H9 (cell line): ENCODE measurements at regions not wholly inside any gene's neighbourhood (a gene's known extent, or its start where the extent isn't known, plus 50 kb on each side); places are given as distances from the start of the nearest gene placed in this dataset.

Experiments
- DNase-seq: peaks from one replicate; pipeline ENCODE4 v3.0.0-alpha.2; 2017
- H2AFZ ChIP-seq: one replicate; pipeline ENCODE4 v1.6.1; 2013; ENCODE audit warnings: mild to moderate bottlenecking, low read length, control low read depth, moderate library complexity
- H2AK5ac ChIP-seq: 2 replicates; pipeline ENCODE4 v1.6.1; 2013; ENCODE audit warnings: low read length, control low read depth, mixed read lengths; ENCODE audit not compliant: insufficient read length
- H2BK120ac ChIP-seq: one replicate; pipeline ENCODE4 v1.6.1; 2013; ENCODE audit warnings: low read depth, mild to moderate bottlenecking, low read length, control low read depth, inconsistent platforms; ENCODE audit not compliant: poor library complexity, severe bottlenecking
- H2BK12ac ChIP-seq: 2 replicates; pipeline ENCODE4 v1.6.1; 2013; ENCODE audit warnings: low read length, control low read depth, mixed read lengths, low read depth; ENCODE audit not compliant: insufficient read length
- H2BK15ac ChIP-seq: 2 replicates; pipeline ENCODE4 v1.6.1; 2013; ENCODE audit warnings: low read depth, low read length, control low read depth
- H2BK20ac ChIP-seq: one replicate; pipeline ENCODE4 v1.6.1; 2013; ENCODE audit warnings: low read depth, mild to moderate bottlenecking, low read length, control low read depth, inconsistent platforms; ENCODE audit not compliant: poor library complexity, severe bottlenecking
- H2BK5ac ChIP-seq: 2 replicates; pipeline ENCODE4 v1.6.1; 2013; ENCODE audit warnings: low read length, control low read depth, mixed read lengths; ENCODE audit not compliant: insufficient read length
- H3K14ac ChIP-seq: 2 replicates; pipeline ENCODE4 v1.6.1; 2013; ENCODE audit warnings: low read length, control low read depth; ENCODE audit not compliant: insufficient read depth
- H3K18ac ChIP-seq: 2 replicates; pipeline ENCODE4 v1.6.1; 2013; ENCODE audit warnings: low read depth, mild to moderate bottlenecking, mixed read lengths, low read length, control low read depth; ENCODE audit not compliant: insufficient read length
- H3K23ac ChIP-seq: 2 replicates; pipeline ENCODE4 v1.6.1; 2013; ENCODE audit warnings: low read length, control low read depth, mixed read lengths, low read depth; ENCODE audit not compliant: insufficient read length
- H3K23me2 ChIP-seq: 2 replicates; pipeline ENCODE4 v1.6.1; 2013; ENCODE audit warnings: low read depth, mild to moderate bottlenecking, mixed read lengths, low read length, control low read depth; ENCODE audit not compliant: insufficient read length, poor library complexity, severe bottlenecking
- H3K27ac ChIP-seq: 2 replicates; pipeline ENCODE4 v1.5.1; 2013; ENCODE audit warnings: low read length, control low read depth, mixed read lengths, low read depth; ENCODE audit not compliant: insufficient read length
- H3K27me3 ChIP-seq: 2 replicates; pipeline ENCODE4 v1.6.1; 2013; ENCODE audit warnings: low read length, control low read depth, inconsistent platforms; ENCODE audit not compliant: insufficient read depth
- H3K4ac ChIP-seq: 2 replicates; pipeline ENCODE4 v1.6.1; 2013; ENCODE audit warnings: low read depth, mild to moderate bottlenecking, control low read depth, inconsistent platforms, low read length, moderate library complexity
- H3K4me1 ChIP-seq: 2 replicates; pipeline ENCODE4 v1.6.1; 2013; ENCODE audit warnings: low read length, control low read depth, inconsistent platforms; ENCODE audit not compliant: insufficient read depth
- H3K4me2 ChIP-seq: 2 replicates; pipeline ENCODE4 v1.6.1; 2013; ENCODE audit warnings: low read length, control low read depth, mixed read lengths; ENCODE audit not compliant: insufficient read length, insufficient read depth
- H3K56ac ChIP-seq: 2 replicates; pipeline ENCODE4 v1.6.1; 2013; ENCODE audit warnings: low read depth, mild to moderate bottlenecking, mixed read lengths, low read length, control low read depth; ENCODE audit not compliant: insufficient read length
- H3K79me1 ChIP-seq: 2 replicates; pipeline ENCODE4 v1.6.1; 2013; ENCODE audit warnings: low read depth, mild to moderate bottlenecking, moderate library complexity, low read length, control low read depth, inconsistent platforms; ENCODE audit not compliant: insufficient read depth, poor library complexity, severe bottlenecking
- H3K79me2 ChIP-seq: 2 replicates; pipeline ENCODE4 v1.6.1; 2013; ENCODE audit warnings: low read length, control low read depth, inconsistent platforms; ENCODE audit not compliant: insufficient read depth
- H3K9ac ChIP-seq: 2 replicates; pipeline ENCODE4 v1.6.1; 2013; ENCODE audit warnings: low read length, control low read depth, mixed read lengths; ENCODE audit not compliant: insufficient read length; ENCODE audit errors: extremely low read depth
- H3K9me3 ChIP-seq: one replicate; pipeline ENCODE4 v1.6.1; 2013; ENCODE audit warnings: low read depth, low read length, inconsistent platforms; ENCODE audit not compliant: control insufficient read depth
- H3T11ph ChIP-seq: one replicate; pipeline ENCODE4 v1.6.1; 2013; ENCODE audit warnings: mild to moderate bottlenecking, low read length, control low read depth, inconsistent platforms
- H4K20me1 ChIP-seq: one replicate; pipeline ENCODE4 v1.6.1; 2013; ENCODE audit not compliant: control insufficient read depth, insufficient read length, insufficient read depth
- H4K5ac ChIP-seq: 2 replicates; pipeline ENCODE4 v1.6.1; 2013; ENCODE audit warnings: low read depth, mild to moderate bottlenecking, mixed read lengths, low read length, control low read depth; ENCODE audit not compliant: insufficient read length
- H4K8ac ChIP-seq: replicated peaks from 2 replicates; pipeline ENCODE4 v1.6.1; 2013; ENCODE audit warnings: low read length, control low read depth, mixed read lengths, low read depth; ENCODE audit not compliant: insufficient read length
- H4K91ac ChIP-seq: 2 replicates; pipeline ENCODE4 v1.6.1; 2013; ENCODE audit warnings: low read depth, mild to moderate bottlenecking, moderate library complexity, mixed read lengths, low read length, control low read depth; ENCODE audit not compliant: insufficient read length
- H3K27ac Mint-ChIP-seq, 3 experiments: 2 replicates in 2 of 3; 3 replicates in 1 of 3; pipeline ENCODE4 v1.8.0; 2020 to 2021; ENCODE audit warnings: mixed read lengths in 3 of 3, mild to moderate bottlenecking in 1 of 3, moderate library complexity in 1 of 3
- H3K27me3 Mint-ChIP-seq: 2 replicates; pipeline ENCODE4 v1.8.0; 2021; ENCODE audit warnings: low read depth, mild to moderate bottlenecking, moderate library complexity, mixed read lengths
- H3K36me3 Mint-ChIP-seq, 3 experiments: 2 replicates in 2 of 3; 3 replicates in 1 of 3; pipeline ENCODE4 v1.8.0; 2020 to 2021; ENCODE audit warnings: low read depth in 3 of 3, mixed read lengths in 3 of 3; ENCODE audit not compliant: insufficient read depth in 1 of 3
- H3K4me1 Mint-ChIP-seq, 2 experiments: 2 replicates each; pipeline ENCODE4 v1.8.0; 2020; ENCODE audit warnings: mixed read lengths in 2 of 2
- H3K4me3 Mint-ChIP-seq, 2 experiments: 2 replicates in 1 of 2; 3 replicates in 1 of 2; pipeline ENCODE4 v1.8.0; 2020 to 2021; ENCODE audit warnings: mild to moderate bottlenecking in 2 of 2, mixed read lengths in 2 of 2, moderate library complexity in 1 of 2
- H3K9me3 Mint-ChIP-seq, 2 experiments: 2 replicates in 1 of 2; 3 replicates in 1 of 2; pipeline ENCODE4 v1.8.0; 2020; ENCODE audit warnings: mild to moderate bottlenecking in 2 of 2, mixed read lengths in 2 of 2, moderate library complexity in 1 of 2
- CTCF ChIP-seq: fragments of 200-600 bp; sonication (generic); conservative IDR thresholded peaks from 3 replicates; pipeline ENCODE4 v1.8.0; 2021; ENCODE audit warnings: antibody characterized with exemption, mild to moderate bottlenecking
- WGBS: extraction: QIAGEN DNeasy Blood & Tissue Kit; methylation state at CpG from one replicate; pipeline ENCODE4 v1.1.7; 2013; ENCODE audit warnings: missing lambda C conversion rate, low lambda C conversion rate, mixed read lengths; ENCODE audit not compliant: insufficient read length; ENCODE audit errors: extremely low coverage; 5-methylcytosine and 5-hydroxymethylcytosine counted together

GRCh38 chr11:21896746-21897602, 295.9 kb upstream of the ANO5 start:
- no peak overlapping the region for H3T11ph ChIP-seq
- no peak for TF ChIP-seq CTCF
- no peak overlapping the region for H4K8ac ChIP-seq
- H3K56ac ChIP-seq: no peak overlapping the region
- no peaks in the 10 kb centered on the region for H3K9me3 ChIP-seq
- H2BK12ac ChIP-seq: no peak overlapping the region
- no peaks in the 10 kb centered on the region for H3K27me3 Mint-ChIP-seq
- H2BK15ac ChIP-seq: no peak overlapping the region
- H2AK5ac ChIP-seq: no peak overlapping the region
- H3K36me3 Mint-ChIP-seq: no peaks in the 10 kb centered on the region
- H3K4me2 ChIP-seq: no peak overlapping the region
- no peak for DNase-seq
- no peak overlapping the region for H2BK120ac ChIP-seq
- H3K79me2 ChIP-seq: no peaks in the 10 kb centered on the region
- no peak overlapping the region for H3K14ac ChIP-seq
- no peaks in the 10 kb centered on the region for H3K9me3 Mint-ChIP-seq
- no peaks in the 10 kb centered on the region for H3K27me3 ChIP-seq
- no peaks in the 10 kb centered on the region for H4K20me1 ChIP-seq
- no CpG with 5 or more reads among the region's 3 CpGs for WGBS
- no peak overlapping the region for H4K5ac ChIP-seq
- no peak overlapping the region for H3K9ac ChIP-seq
- H3K23me2 ChIP-seq: no peaks in the 10 kb centered on the region
- H3K4me1 Mint-ChIP-seq: no peaks in the 10 kb centered on the region
- no peak overlapping the region for H2BK20ac ChIP-seq
- no peak overlapping the region for H3K23ac ChIP-seq
- H3K4me3 Mint-ChIP-seq: no peak overlapping the region
- H3K27ac Mint-ChIP-seq: no peak overlapping the region
- H3K18ac ChIP-seq: no peak overlapping the region
- H2BK5ac ChIP-seq: no peak overlapping the region
- no peak overlapping the region for H3K4ac ChIP-seq
- no peak overlapping the region for H3K27ac ChIP-seq
- no peaks in the 10 kb centered on the region for H3K4me1 ChIP-seq
- H3K79me1 ChIP-seq: no peaks in the 10 kb centered on the region
- no peak overlapping the region for H4K91ac ChIP-seq
- no peak overlapping the region for H2AFZ ChIP-seq
